Transverse colon (tissue), 4 donors: ENCODE measurements at regions not wholly inside any gene's neighbourhood (a gene's known extent, or its start where the extent isn't known, plus 50 kb on each side); places are given as distances from the start of the nearest gene placed in this dataset.

ENCODE experiments used
- DNase-seq: peaks from one replicate; pipeline ENCODE4 v3.0.0-alpha.2; 2019
- H3K27ac ChIP-seq, 4 donors: fragments of 200-600 bp; sonication (generic); 2 replicates each; pipeline ENCODE4 v1.5.1; 2016 to 2018; ENCODE audit warnings: inconsistent platforms in 4 of 4
- H3K27me3 ChIP-seq: fragments of 200-600 bp; sonication (generic); 2 replicates; pipeline ENCODE4 v1.5.1; 2017; ENCODE audit warnings: inconsistent platforms
- H3K36me3 ChIP-seq, 4 donors: fragments of 200-600 bp; sonication (generic); 2 replicates each; pipeline ENCODE4 v1.5.1; 2017 to 2019; ENCODE audit warnings: inconsistent platforms in 4 of 4
- H3K4me1 ChIP-seq, 4 donors: fragments of 200-600 bp; sonication (generic); 2 replicates each; pipeline ENCODE4 v1.5.1; 2017 to 2020; ENCODE audit warnings: inconsistent platforms in 4 of 4
- H3K4me3 ChIP-seq, 4 donors: fragments of 200-600 bp; sonication (generic); 1 replicate in 1 of 4; 2 replicates in 3 of 4; pipeline versions ENCODE4 v1.5.1 to v1.6.1; 2017 to 2019; ENCODE audit warnings: inconsistent platforms in 4 of 4
- H3K9me3 ChIP-seq, 2 donors: fragments of 200-600 bp; sonication (generic); 2 replicates each; pipeline ENCODE4 v1.5.1; 2017 to 2019; ENCODE audit warnings: inconsistent platforms in 2 of 2
- EP300 ChIP-seq: sonication (generic); formaldehyde crosslinking; IDR thresholded peaks from one replicate; pipeline ENCODE4 v1.6.1; 2017; ENCODE audit warnings: antibody characterized with exemption, low read depth
- POLR2A ChIP-seq: fragments of 450-650 bp; IDR thresholded peaks from one replicate; pipeline ENCODE4 v1.6.1; 2016; ENCODE audit warnings: antibody characterized with exemption, mild to moderate bottlenecking, moderate library complexity
- POLR2AphosphoS5 ChIP-seq, 3 donors: sonication (generic); formaldehyde crosslinking; IDR thresholded peaks; one replicate each; pipeline ENCODE4 v1.6.1; 2016; ENCODE audit warnings: antibody characterized with exemption in 3 of 3
- WGBS, 2 donors: methylation state at CpG; one replicate each; pipeline ENCODE4 v1.1.5; 2018; ENCODE audit warnings: low coverage in 1 of 2; 5-methylcytosine and 5-hydroxymethylcytosine counted together
- in situ Hi-C, 4 donors: fragments of 200-750 bp; cut with MboI; loops; one replicate each; pipeline versions ENCODE4 v1.15.0 to v1.15.1; 2017; ENCODE audit warnings: low sequenced_read_pairs in 3 of 4, low pct_ligation_motif_present in 1 of 4, low pct_unique_long_range_greater_than_20kb in 1 of 4
- intact Hi-C: fragments of 100-400 bp; cut with DNase I; formaldehyde crosslinking; loops from one replicate; pipeline ENCODE4 v1.15.1; 2023; ENCODE audit warnings: low total_unique reads
- TF ChIP-seq, protein P1 (sequence below), 5 experiments: fragments of 200-600 bp in 3 of 5; fragments of 450-650 bp in 2 of 5; sonication (generic) in 3 of 5; IDR thresholded peaks; 1 replicate in 2 of 5; 2 replicates in 3 of 5; pipeline ENCODE4 v1.5.1; 2016 to 2017; ENCODE audit warnings: antibody characterized with exemption in 5 of 5, inconsistent platforms in 3 of 5, mild to moderate bottlenecking in 2 of 5, moderate library complexity in 1 of 5

DNA sequence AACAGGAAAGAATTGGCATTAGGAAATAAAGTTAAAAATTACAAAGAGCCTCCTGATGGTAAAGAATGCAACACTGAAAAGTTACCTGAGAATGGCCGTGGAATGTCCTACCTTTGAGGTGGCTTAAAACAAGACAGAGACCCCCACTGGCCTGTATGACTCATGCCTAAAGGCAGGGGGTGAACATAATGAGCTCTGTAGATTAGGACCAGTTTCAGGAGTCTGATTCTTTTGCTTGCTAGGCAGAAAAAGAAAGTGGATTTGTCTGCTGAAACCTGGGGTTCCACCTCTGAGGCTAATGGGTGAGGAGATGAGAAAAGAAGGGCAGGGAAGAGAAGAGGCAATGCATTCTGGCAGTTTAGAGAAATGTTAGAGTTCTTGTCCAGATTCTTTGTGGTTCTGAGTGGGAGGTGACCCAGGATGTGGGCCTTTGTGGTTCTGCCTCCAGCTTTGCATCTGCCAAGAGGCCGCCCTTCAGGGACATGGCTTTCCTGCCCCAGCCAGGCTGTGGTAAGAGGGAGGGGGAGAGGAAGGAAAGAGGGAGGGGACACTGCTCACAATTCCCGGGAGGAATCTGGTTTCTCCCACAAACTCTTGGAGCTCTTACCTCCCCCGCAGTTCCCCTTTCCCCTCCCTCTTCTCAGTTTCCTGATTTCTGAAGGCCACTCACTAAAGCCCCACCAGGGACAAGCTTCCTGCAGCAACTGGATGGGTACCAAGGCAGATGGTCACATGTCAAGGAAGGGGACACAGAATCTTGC, 109.6 kb downstream of the EFNB1 start:
- Histone ChIP-seq H3K4me1 (peaks cover 0 to 3% (median 1%) of the 10 kb centered on the region in 4 donors), H3K36me3 (no peaks in the 10 kb centered on the region), H3K27ac (no peak overlapping the region), H3K4me3 (no peak overlapping the region), H3K27me3 (no peaks in the 10 kb centered on the region), H3K9me3 (no peaks in the 10 kb centered on the region)
- peak; percentile 4 for DNase-seq
- intact Hi-C loops (no loop called here), in situ Hi-C loops (no loop called here)
- TF ChIP-seq POLR2AphosphoS5 (IDR thresholded peaks at IDR 0.05) (no peak), POLR2A (no peak), EP300 (no peak)
- TF ChIP-seq, protein P1, sequence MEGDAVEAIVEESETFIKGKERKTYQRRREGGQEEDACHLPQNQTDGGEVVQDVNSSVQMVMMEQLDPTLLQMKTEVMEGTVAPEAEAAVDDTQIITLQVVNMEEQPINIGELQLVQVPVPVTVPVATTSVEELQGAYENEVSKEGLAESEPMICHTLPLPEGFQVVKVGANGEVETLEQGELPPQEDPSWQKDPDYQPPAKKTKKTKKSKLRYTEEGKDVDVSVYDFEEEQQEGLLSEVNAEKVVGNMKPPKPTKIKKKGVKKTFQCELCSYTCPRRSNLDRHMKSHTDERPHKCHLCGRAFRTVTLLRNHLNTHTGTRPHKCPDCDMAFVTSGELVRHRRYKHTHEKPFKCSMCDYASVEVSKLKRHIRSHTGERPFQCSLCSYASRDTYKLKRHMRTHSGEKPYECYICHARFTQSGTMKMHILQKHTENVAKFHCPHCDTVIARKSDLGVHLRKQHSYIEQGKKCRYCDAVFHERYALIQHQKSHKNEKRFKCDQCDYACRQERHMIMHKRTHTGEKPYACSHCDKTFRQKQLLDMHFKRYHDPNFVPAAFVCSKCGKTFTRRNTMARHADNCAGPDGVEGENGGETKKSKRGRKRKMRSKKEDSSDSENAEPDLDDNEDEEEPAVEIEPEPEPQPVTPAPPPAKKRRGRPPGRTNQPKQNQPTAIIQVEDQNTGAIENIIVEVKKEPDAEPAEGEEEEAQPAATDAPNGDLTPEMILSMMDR (IDR thresholded peaks at IDR 0.05): no peak
- WGBS, 2 donors: 70% methylated on average over 4 of the region's 4 CpGs; no CpG with 5 or more reads in 1 of the 2 donors

DNA sequence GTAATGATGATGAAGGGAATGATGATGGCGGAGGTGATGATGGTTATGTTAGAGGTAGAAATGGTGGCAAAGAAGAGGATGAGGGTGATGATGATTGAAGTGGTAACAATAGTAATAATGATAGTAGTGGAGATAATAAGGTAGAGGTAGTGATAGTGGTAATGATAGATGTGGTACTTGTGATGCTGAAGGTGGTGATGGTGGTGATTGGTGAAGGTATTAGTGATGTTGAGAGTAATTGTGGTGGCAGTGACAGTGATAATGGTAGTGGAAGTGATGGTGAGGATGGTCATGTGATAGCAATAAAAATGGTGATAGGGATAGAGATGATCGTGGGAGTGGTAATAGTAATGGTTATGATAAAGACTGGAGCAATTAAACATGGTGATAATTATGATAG, 108.8 kb downstream of the EFNB1 start:
- intact Hi-C loops: no loop called here
- in situ Hi-C loops: no loop called here

DNA sequence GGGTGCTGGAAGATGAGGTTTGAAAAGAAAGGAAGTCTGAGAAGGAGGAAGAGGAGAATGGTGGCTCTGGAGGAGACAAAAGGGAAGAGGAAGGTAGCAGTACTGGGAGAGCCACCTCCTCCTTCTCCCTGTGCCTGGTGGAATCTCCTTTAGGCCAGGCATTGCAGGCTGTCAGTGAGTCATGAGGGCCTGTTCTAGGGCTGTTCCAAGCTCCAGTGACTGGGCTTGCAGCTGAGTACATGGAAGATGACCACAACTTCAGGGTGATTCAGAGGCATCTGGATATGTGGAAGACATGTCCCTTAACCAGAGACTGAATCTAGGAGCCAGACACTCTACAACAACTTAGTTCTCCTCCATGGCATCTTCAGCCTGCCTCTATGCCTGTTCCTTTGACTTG, 107.8 kb downstream of the EFNB1 start:
- intact Hi-C loops: no loop called here
- Histone ChIP-seq H3K4me3 (no peak overlapping the region), H3K4me1 (peaks cover 0 to 2% (median 0%) of the 10 kb centered on the region in 4 donors), H3K9me3 (no peaks in the 10 kb centered on the region), H3K27me3 (no peaks in the 10 kb centered on the region), H3K36me3 (no peaks in the 10 kb centered on the region), H3K27ac (no peak overlapping the region)
- TF ChIP-seq POLR2AphosphoS5 (IDR thresholded peaks at IDR 0.05) (no peak), POLR2A (no peak), EP300 (no peak)
- TF ChIP-seq, protein P1 (IDR thresholded peaks at IDR 0.05): no peak
- DNase-seq: peak; percentile 6
- in situ Hi-C loops: no loop called here

More for the DNA sequence above, 108.8 kb downstream of the EFNB1 start:
- Histone ChIP-seq H3K9me3 (no peaks in the 10 kb centered on the region), H3K4me1 (peaks cover 0 to 3% (median 1%) of the 10 kb centered on the region in 4 donors), H3K27ac (no peak overlapping the region), H3K4me3 (no peak overlapping the region), H3K36me3 (no peaks in the 10 kb centered on the region), H3K27me3 (no peaks in the 10 kb centered on the region)
- no peak for DNase-seq
- no peak for TF ChIP-seq EP300
- TF ChIP-seq, protein P1 (IDR thresholded peaks at IDR 0.05): no peak
- 84 to 100% methylated on average over 1 to 2 of the region's 2 CpGs for WGBS, 2 donors

DNA sequence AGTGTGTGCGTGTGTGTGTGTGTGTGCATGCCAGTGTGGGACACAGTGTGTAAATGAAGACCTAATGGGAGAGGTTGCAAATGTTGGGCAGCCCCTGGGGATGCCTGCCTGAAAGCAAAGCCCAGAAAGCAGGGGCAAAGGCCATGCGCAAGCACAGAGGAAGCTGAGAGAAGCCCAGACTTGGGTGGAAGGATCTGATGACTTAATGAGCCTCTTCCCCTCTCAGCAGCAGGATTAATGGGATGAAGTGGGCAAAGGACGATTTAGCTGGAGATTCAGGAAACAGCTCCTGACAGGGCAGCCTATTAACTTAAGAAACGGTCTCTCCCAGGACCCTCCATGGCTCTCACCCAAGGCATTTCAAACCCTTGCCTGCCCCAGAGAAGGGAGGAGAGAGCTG, 107.3 kb downstream of the EFNB1 start:
- H3K4me3 ChIP-seq: no peak overlapping the region
- no peaks in the 10 kb centered on the region for H3K9me3 ChIP-seq
- in situ Hi-C loops: no loop called here
- intact Hi-C loops: no loop called here
- 57 to 89% methylated on average over 3 to 4 of the region's 4 CpGs for WGBS, 2 donors
- H3K36me3 ChIP-seq: no peaks in the 10 kb centered on the region
- TF ChIP-seq POLR2A: no peak
- no peak for TF ChIP-seq EP300
- TF ChIP-seq, protein P1 (IDR thresholded peaks at IDR 0.05): no peak
- TF ChIP-seq POLR2AphosphoS5 (IDR thresholded peaks at IDR 0.05): no peak
- no peak overlapping the region for H3K27ac ChIP-seq
- DNase-seq: peak; percentile 2
- no peaks in the 10 kb centered on the region for H3K4me1 ChIP-seq
- no peaks in the 10 kb centered on the region for H3K27me3 ChIP-seq
